ENCODE measurements at regions not wholly inside any gene's neighbourhood (a gene's known extent, or its start where the extent isn't known, plus 50 kb on each side); places are given as distances from the start of the nearest gene placed in this dataset.

DNA sequence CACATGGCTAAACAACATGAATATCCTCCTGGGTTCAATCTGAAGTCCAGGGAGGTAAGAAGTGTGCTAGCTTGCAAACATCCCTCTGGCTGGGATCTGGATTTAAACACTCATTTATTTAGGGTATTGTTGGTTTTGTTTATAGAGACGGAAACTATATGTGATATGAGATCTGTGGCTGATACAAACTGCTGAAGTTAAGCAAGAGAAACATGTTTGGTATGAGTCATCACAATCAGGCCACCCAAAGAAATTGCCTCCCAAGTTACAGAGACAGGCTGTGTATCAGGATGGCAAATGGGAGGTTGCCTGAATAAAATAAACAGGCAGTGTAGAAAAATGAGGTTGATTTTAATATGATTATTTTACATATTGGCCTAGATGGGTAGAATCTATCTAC is 562.1 kb downstream of the IGSF11 start:
- TF ChIP-seq, protein P1, sequence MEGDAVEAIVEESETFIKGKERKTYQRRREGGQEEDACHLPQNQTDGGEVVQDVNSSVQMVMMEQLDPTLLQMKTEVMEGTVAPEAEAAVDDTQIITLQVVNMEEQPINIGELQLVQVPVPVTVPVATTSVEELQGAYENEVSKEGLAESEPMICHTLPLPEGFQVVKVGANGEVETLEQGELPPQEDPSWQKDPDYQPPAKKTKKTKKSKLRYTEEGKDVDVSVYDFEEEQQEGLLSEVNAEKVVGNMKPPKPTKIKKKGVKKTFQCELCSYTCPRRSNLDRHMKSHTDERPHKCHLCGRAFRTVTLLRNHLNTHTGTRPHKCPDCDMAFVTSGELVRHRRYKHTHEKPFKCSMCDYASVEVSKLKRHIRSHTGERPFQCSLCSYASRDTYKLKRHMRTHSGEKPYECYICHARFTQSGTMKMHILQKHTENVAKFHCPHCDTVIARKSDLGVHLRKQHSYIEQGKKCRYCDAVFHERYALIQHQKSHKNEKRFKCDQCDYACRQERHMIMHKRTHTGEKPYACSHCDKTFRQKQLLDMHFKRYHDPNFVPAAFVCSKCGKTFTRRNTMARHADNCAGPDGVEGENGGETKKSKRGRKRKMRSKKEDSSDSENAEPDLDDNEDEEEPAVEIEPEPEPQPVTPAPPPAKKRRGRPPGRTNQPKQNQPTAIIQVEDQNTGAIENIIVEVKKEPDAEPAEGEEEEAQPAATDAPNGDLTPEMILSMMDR (IDR thresholded peaks at IDR 0.05): no peak
- TF ChIP-seq POLR2A (IDR thresholded peaks at IDR 0.05): no peak
- no peak for TF ChIP-seq POLR2AphosphoS5 (IDR thresholded peaks at IDR 0.05; ENCODE audit: insufficient read depth in 1 of 2, low read depth in 1 of 2)
